ENCODE measurements at regions not wholly inside any gene's neighbourhood (a gene's known extent, or its start where the extent isn't known, plus 50 kb on each side); places are given as distances from the start of the nearest gene placed in this dataset.

DNA sequence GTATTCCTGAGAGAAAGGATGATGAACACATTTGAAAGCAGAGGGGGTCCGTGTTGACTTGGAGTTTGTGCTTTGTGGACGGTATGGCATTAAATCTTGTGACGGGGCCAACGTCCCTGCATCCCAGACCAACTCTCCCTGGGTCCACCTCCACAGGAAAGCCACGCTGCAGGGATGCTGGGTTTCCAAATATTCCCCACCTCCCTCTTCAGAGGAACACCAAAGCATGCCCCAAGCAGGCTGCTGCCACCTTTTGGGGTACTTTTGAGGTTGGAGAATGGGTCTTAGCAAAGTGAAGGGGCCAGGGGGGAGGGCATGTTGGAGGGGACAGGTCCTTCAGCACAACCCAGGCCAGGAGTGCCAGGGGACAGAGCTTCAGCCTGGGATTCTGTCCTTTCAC, 504.4 kb downstream of the TCERG1L start:
- DNase-seq = no peak

DNA sequence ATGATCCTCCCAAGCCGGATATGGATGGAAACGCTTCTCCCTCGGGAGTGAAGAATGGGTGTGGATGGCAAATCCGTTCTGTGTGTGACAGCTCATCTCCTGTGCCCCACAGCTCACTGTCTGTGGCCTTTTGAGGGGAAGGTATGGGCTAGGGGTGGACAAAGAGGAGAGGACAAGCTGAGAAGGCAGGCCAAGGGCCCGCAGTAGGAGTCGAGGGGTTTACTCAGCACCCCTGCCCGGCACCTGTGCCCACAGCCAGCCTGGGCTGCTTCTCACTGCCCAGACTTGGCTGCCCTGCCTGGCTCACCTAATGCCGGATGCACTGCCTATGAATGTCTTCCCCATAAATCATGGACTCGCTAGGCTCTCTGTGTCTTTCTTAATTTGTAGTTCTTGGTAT, 503.8 kb downstream of the TCERG1L start:
- DNase-seq = no peak

DNA sequence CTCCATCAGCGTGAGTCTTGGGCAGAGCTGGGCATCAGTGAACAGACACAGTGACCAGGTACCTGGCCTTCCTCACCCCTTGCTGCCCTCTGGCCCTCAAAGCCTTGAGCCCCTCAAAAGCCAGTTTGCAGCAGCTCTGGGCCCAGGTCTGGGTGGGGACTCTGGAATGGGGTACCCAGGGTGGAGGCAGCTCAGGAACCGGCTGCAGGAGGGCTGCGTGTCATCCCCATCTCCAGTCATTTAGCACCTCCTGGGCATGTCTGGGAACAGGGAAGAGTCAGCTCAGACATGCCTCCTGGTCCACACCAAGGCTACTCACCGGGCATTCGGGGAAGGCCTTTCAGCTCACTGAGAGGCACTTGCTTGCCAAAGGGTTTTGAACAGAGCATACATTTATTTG, 503.3 kb downstream of the TCERG1L start:
- no peak for DNase-seq

DNA sequence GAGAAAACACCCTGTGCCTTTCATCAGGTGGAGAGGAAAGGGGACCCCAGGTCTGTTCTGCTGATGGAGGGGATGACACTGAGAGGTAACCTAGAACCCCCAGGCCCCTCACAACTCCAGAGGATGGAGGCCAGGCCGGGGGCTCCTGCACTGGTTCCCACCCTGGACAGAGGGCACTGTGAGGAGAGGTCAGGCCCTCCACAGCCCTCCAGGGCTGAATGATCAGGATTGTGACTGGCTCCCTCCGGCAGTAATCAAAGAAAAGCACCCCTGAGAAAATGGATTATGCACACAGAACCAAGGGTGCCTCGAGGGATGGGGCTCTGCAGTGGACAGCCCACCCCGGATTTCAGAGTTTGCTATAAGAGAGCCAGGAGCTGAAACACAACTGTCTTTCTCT, 502.8 kb downstream of the TCERG1L start:
- DNase-seq = no peak

DNA sequence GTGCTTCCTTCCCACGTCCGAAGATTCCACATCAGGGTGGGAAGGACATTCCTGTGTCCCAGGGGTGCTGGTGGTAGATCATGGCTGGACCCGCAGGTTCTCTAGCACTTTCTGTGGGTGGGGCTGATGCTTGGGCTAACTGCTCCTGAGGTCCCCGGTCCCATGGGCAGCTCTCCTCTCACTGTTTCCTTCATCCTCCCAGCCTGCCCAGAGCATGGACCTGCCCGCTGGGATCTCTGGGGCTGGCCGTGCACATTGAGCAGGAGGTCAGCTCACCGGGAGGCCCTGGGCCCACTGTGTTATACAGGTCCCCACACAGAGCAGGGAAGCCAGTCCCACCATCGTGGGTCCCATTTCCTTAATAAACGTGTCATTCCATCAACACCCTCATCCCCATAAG, 502.3 kb downstream of the TCERG1L start:
- no peak for DNase-seq

DNA sequence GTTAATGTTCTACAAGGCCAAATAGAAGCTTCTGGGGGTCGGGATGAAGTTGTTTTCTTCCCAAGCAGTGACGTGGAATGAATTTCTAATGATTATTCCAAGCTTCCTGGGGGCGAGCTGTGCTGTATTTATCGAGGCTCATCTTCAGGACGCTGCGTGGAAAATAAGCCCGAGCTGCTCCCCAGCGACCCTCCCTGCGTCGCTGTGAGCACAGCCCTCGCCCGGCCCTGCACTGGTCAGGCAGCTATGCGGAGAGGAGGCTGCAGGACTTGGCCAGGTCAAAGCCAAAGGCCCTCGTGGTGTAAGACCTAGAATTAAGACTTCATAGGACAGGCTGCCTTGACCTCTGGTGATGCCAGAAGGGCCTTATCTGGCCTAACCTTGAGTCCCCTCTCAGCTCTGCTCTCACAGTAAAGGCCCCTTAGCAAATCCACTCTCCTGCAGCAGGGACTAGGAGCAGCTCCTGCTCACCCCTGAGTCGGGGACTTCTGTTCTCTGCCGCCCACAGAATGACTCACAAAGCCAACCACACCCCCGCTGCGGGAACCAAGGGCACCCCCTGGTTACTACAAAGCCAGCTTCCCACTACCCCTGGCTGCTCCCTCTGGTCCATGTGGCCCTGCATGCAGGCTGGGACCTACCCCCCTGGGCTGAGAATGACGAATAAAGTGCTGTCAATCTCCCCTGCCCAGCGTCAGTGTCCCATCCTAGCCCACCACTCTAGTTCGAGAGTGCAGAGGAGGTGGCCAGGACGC, 501.6 kb downstream of the TCERG1L start:
- no peak for DNase-seq

DNA sequence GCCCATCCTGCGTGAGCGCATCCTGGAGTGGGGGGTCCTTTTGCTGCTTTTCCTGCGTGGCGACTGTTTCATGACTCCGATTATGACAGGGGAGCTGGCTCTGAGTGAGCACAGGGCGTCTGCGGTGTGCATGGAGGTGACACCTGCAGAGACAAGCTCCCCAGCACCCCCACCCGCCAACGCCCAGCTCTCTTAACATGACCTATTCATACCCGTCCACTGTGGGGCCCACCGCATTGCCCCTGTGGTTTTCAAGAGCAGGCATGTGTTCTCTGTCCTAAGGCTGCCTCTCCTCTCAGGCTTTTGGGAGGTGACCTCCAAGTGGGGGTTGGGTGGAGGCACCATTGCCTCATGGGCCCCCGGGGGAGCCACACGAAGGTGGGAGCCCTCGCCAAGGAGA, 500.7 kb downstream of the TCERG1L start:
- DNase-seq = no peak

DNA sequence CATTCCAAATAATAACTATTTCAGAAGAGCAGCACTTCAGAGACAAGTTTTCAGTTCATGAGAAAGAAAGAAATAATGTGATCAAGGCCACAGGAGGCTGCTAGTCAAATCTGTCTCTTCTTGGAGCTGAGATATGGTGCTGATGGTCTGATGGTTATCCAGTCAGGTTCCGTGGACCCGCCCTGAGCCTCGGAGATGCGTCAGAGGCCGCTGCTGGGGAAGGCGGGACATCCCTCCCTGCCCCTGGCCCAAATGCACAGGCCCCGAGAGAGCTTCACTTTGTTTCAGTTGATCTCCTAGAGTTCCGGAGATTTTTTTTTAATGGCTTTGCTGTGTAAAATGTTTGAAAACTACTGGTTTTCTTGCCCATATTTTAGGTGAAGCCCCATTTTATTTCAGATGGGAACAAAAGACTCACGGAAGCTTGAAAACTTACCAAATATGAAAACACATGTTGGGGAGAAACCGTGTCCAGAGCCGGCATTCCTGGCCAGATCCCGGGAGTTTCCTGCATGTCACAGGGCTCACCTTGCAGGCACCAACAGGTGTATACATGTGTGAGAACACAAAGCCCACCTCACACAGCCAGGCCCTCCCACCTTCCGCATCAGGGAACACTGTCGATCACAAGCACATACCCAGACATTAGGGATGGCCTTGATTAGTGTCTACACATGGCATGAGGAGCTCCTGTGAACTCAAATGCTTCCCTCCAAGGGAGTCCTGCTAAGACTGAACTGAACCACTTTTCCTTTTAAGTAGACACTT, 499.0 kb downstream of the TCERG1L start:
- no peak for DNase-seq

DNA sequence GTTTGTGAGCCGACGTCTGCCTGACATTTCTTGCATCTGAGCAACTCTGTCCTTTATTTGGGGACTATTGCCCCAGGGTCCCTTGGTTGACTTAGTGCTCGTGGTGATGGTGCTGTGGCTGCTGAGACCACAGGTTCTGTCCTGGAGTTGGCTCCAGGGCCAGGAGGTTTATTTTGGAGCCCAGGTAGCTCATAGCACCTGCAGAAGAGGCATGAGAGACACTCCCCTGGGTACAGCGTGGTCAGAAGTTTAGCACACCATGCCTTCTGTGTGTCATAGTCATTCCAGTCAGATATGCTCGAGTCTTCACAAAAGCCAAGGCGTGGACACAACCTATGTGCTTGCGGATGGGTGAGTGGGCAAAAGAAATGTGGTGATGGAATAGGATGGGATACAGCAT, 496.9 kb downstream of the TCERG1L start:
- no peak for DNase-seq

DNA sequence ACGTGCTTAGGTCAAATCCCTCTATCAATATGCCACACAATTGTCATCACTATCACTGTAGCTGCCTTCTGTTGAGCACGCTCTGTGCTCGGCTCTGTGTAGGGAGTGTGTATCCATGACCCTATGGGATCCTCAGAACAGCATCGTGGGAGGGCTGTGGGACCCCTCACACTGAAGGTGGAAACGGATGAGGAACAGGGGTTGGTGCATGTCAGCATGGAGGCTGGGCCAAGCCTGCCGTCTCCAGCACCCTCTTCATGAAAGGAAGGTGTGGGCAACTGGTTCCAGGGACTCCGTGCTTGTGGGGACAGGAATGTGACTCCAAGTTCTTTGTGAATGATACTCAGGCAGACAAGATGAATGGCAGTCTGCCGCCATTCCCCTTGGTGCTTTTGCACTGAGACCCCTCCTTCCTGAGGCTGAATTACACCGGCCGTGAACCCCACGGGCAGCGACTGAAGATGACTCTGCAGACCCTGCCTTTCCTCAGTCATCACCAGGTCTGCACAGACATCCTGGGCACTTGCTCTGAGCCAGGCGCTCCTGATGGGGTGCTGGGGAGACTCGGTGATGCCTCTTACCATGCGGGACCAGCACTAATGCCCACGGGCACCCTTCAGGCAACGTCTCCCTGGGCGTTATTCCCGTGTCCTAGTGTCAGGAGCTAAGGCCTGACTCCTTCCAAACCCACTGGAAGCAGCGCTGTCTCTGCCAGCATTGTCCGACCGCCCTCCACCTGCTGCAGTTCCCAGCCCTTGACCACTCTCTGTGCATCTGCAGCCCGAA, 495.2 kb downstream of the TCERG1L start:
- no peak for DNase-seq

DNA sequence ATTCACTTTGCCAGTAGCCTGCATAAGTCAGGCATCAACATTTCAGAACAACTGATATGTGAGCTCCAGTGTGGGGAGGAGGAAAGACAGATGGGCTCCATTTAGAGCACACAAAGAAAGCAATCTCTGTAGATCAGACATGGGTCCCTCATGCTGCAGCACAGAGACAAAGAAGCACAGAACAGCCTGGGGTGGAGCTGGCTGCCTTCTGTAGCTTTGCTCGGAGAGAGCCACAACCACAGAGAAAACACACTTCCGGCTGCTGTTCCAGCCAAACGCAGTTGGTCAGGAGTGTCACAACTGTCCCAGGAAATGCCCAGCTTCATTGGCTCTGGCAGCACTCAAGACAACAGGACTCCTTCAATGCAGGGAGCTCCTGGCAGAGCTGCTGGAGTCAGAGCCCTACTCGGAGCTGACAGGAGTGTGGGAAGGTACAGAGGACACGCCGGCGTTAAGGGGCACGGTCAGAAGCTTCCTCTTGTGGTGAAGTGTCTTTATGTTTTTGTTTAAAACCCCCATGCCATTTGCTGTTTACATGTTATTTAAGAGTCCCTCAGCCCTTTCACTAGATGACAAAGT, 494.4 kb downstream of the TCERG1L start:
- no peak for DNase-seq

DNA sequence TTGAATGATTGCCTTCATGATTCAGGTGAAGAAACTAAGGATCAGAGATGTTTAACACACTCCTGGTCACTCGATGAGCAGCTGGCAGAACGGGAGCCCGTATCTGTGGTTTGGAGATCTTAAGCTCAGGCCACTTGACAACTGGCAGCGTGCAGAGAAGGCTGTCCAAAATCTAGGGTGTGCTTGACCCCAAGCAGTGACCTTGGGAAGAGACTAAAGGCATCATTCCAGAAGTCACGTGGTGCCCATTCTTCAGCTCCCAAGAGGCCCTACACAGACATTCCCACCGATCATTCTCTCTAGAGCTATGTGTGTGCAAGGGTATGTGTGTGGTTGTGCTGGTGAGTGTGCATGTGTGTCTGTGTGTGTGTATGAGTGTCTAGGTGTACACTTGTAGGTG, 493.8 kb downstream of the TCERG1L start:
- DNase-seq = no peak

DNA sequence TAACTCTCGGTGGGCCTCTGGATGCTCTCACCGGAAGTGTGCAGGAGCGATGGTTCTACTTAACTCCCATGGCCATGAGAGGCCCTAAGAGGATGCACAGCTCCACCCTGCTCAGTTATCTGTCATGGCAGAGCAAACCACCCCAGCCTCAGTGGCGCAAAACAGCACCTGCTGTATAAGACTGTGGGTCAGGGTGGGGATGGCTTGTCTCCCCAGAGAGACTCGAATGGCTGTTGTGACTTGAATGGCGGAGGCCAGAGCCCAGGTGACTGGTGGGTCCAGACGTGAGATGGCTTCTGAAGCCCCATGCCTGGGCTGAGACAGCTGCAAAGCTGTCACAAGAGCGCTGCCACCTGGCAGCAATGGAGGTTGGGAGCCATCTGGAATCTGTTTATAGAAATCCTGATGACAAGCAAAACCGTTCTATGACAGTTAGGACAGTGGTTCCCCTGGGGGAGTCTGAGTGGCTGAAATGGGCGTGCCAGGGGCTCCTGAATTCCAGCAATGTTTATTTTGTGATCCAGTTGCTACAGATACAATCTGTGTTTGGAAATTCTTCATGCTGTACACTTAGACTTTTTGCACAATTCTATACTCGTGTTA, 490.5 kb downstream of the TCERG1L start:
- no peak for DNase-seq

DNA sequence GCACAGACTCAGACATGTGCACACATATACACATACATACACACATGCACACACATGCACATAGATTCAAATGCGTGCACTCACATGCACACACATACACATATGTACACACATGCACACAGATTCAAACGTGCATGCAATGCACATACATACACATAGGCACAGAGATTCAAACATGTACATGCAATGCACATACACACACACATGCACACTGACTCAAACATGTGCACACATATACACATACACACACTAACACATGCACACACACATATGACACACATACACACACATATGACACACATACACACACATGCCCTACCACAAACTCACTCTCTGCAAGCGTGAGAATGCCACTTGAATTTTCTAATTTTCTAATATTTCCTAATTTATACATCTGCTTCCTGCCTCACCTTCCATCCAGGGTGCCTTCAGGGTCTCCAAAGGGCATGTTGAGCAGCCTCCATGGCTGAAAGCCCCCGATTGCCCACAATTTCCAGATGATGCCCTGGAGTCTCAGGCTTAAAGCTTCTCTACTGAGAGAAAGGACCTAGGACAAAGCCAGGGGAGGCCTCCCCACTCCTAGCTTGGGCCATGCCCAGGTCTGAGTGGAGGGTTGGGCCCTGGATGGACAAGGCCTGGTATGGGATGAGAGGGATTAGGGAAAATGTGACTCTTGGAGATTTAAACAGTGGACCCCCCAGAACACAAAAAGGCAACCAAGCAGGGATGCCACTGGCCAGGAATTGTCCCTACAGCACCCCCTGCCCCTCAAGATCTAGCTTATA, 487.1 kb downstream of the TCERG1L start:
- no peak for DNase-seq

DNA sequence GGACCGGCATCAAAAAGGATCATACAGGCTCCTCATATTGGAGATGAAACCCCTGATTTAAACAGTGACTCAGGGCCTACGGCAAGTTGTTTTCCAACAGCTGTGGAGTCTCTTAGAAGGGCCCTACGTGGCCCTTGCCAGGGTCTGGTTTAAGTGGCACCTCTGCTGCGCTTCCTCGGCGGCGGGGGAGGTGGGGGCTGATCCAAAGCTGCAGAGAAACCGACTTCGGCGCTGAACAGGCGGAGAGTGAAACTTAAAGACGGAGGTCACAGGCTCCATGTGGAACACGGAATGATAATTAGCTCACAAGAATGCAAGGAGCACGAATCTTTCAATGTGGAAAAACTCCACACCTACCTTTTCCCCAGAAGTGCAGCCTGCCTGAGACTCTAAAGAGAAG, 477.9 kb downstream of the TCERG1L start:
- DNase-seq = no peak

DNA sequence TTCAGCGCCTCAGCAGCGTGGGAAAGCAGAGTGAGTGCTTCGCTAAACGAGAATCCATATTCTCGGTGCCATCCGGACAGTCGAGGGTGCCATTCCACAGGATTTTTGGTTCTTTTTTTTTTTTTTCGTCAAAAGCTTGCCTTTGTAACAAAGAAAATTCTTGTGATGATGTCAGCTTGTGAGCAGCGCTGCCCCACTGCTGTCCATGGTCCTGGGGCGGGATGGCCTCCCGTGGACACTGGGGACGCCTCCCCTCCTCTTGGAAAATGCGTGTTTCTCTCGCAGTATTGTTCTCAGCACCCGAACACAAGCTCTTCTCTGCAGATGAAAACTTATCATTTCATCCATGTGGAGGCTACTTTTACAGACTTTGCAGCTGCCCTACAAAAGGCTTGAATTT, 477.4 kb downstream of the TCERG1L start:
- DNase-seq = no peak

DNA sequence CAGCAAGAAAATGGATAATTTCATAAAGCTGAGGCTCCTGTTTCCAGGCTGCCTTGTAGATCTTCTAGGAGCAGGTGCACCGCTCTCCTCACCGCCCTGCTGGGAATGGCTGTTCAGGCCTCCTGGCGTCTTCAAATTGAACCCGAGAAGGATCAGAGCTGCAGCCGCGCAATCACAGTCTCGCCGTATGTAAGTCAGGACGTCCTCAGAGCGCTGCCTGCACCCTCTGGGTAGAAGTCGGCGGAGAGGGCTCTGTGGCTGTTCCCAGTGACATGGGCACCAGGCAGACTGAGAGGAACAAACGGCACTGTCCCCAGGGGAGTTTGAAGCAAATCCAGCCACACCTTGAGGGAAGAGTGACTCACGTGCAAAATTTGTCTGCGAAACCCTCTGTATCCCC, 476.9 kb downstream of the TCERG1L start:
- no peak for DNase-seq

DNA sequence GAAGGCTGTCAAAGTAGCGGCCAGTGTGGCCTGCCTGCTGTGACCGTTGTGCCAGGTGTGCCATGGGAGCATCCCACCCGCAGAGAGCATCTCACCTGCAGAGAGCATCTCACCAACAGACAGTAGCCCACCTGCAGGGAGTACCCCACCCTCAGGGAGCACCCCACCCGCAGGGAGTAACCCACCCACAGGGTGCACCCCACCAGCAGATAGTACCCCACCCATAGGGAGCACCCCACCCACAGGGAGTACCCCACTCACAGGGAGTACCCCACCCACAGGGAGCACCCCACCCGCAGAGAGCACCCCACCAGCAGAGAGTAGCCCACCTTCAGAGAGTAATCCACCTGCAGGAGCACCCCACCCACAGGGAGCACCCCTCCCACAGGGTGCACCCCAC, 476.5 kb downstream of the TCERG1L start:
- DNase-seq = no peak

DNA sequence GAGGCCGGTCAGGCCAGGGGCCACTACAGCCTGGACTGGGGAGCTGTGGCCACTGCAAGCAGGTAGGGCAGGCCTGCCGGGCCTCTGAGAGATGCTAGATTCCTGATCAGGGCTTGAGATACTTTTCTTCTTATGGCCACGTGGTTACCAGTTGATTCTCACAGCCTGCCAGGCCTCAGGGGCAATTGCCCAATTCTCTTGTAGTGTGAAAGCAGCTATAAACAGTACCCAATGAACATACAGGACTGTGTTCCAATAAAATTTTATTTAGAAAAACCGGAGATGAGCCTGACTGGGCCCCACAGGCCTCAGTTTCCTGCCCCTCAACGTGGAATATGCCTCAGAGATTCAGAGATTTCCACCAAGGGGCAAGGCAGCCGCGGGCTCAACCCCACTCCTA, 475.2 kb downstream of the TCERG1L start:
- DNase-seq = no peak

DNA sequence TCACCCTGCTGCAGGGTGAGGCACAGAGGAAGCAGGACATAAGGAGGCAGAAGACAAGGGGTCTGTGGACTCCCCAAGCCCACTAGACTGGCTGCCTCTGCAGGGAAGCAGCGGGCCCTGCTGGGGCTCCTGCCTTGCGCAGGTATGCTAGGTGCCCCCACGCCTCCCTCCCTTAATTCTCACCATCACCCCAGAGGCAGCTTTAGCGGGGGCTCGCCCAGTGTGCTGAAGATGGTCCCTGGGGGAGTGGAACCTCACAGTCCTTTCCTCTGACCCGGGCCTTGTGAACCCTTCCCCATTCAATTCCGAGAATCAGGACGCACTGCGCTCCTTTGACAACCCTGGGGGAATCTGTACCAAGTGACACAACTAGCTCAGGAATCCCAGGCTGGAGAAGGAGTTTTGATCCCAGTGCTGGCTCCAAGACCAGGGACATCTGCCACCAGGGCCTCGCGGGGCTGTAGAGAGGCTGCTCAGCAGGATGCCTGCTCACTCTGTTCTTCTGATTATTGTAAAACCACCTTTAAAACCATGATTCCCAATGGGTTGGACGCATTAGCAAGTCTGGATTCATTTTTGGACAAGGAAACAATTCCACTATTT, 468.4 kb downstream of the TCERG1L start:
- no peak for DNase-seq

DNA sequence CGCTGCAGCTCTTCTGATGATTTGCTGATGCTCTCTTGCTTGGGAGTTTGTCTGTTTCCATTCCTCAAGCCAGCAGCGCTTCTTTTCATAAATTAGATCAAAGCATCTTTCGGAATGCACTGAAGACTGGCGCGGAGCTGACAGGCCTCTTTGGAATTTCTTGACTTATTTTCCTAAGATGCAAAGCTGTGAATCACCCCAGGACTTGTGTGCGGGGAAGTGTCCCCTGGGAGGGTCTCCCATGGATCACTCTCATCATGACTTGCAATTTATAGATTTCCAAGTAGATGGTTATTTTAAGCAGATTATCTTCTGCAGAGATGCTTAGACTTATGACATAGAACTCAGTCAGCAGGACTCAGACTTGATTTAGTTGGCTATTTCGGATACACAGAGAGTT, 467.2 kb downstream of the TCERG1L start:
- no peak for DNase-seq

DNA sequence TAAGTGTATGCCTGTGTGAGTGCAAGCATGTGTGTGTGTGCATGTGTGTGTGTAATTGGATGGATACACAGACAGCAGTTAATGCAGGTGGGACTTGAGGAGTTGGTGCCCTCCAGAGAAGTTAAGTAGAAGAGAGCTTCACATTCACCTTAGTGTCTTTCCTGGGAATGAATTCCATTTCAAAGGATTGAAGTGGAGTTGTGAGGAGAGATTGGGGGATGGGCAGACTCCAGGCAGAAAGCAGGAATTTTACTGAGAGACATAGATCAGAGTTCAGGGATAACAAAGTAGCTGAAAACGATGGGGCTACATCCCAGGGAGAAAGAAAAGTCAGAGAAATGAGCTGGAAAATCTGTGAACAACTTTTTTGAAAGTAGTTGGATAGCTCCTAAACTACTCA, 464.4 kb downstream of the TCERG1L start:
- no peak for DNase-seq

Data from inflammatory macrophage treated with lipopolysaccharide for 4 hours (primary cell).